CMK (cell line): ENCODE measurements at regions not wholly inside any gene's neighbourhood (a gene's known extent, or its start where the extent isn't known, plus 50 kb on each side); places are given as distances from the start of the nearest gene placed in this dataset.

Experiments used
- DNase-seq: peaks from one replicate; pipeline ENCODE4 v3.0.0-alpha.2; 2010; ENCODE audit warnings: low read depth

GRCh38 chr6:33921745-33922144 lies 117.9 kb upstream of the MLN start:
- DNase-seq: no peak

GRCh38 chr6:33918175-33918695 lies 114.4 kb upstream of the MLN start:
- no peak for DNase-seq

- DNase-seq: no peak
Measured at GRCh38 chr6:33915134-33915533, 111.3 kb upstream of the MLN start.

- peak; percentile 43 for DNase-seq
Measured at GRCh38 chr6:33914645-33915044, 110.8 kb upstream of the MLN start.

- no peak for DNase-seq
Measured at GRCh38 chr6:33912195-33912594, 108.4 kb upstream of the MLN start.

- DNase-seq: no peak
Measured at GRCh38 chr6:33911488-33911887, 107.7 kb upstream of the MLN start.

- DNase-seq: no peak
Measured at GRCh38 chr6:33910594-33910993, 106.8 kb upstream of the MLN start.

- peak; percentile 65 for DNase-seq
Measured at GRCh38 chr6:33909737-33910136, 105.9 kb upstream of the MLN start.

GRCh38 chr6:33908025-33908424 lies 104.2 kb upstream of the MLN start:
- DNase-seq: no peak

GRCh38 chr6:33907227-33907626 lies 103.4 kb upstream of the MLN start:
- DNase-seq: no peak

GRCh38 chr6:33906439-33906838 lies 102.6 kb upstream of the MLN start:
- DNase-seq: no peak

- DNase-seq: peak; percentile 91
Measured at GRCh38 chr6:33905071-33905609, 101.3 kb upstream of the MLN start.

GRCh38 chr6:33904747-33905065 lies 100.9 kb upstream of the MLN start:
- DNase-seq: no peak

GRCh38 chr6:33904050-33904746 lies 100.4 kb upstream of the MLN start:
- peak; percentile 89 for DNase-seq

- no peak for DNase-seq
Measured at GRCh38 chr6:33903579-33903978, 99.8 kb upstream of the MLN start.

GRCh38 chr6:33902457-33902853 lies 98.7 kb upstream of the MLN start:
- no peak for DNase-seq

GRCh38 chr6:33901822-33902456 lies 98.1 kb upstream of the MLN start:
- no peak for DNase-seq

- DNase-seq: no peak
Measured at GRCh38 chr6:33898771-33899170, 95.0 kb upstream of the MLN start.

GRCh38 chr6:33897189-33897780 lies 93.5 kb upstream of the MLN start:
- no peak for DNase-seq

GRCh38 chr6:33896391-33897188 lies 92.8 kb upstream of the MLN start:
- no peak for DNase-seq

- DNase-seq: no peak
Measured at GRCh38 chr6:33895988-33896387, 92.2 kb upstream of the MLN start.

- DNase-seq: no peak
Measured at GRCh38 chr6:33895296-33895695, 91.5 kb upstream of the MLN start.
